Stomach (tissue), 8 donors: ENCODE measurements at regions not wholly inside any gene's neighbourhood (a gene's known extent, or its start where the extent isn't known, plus 50 kb on each side); places are given as distances from the start of the nearest gene placed in this dataset.

Source experiments
- DNase-seq, 2 donors: peaks; one replicate each; pipeline versions ENCODE4 v3.0.0 to v3.0.0-alpha.2; 2013 to 2019
- H3K27ac ChIP-seq, 5 donors: fragments of 200-600 bp in 4 of 5; sonication (generic) in 4 of 5; one replicate each; pipeline ENCODE4 v1.5.1; 2013 to 2019; ENCODE audit warnings: mild to moderate bottlenecking in 1 of 5, moderate library complexity in 1 of 5
- H3K27me3 ChIP-seq, 3 donors: fragments of 200-600 bp; sonication (generic); one replicate each; pipeline ENCODE4 v1.5.1; 2017 to 2019; ENCODE audit warnings: mixed run types in 1 of 3
- H3K36me3 ChIP-seq, 4 donors: fragments of 200-600 bp; sonication (generic); 1 replicate in 3 of 4; 2 replicates in 1 of 4; pipeline ENCODE4 v1.5.1; 2016 to 2019
- H3K4me1 ChIP-seq, 4 donors: fragments of 200-600 bp; sonication (generic); one replicate each; pipeline ENCODE4 v1.5.1; 2016 to 2019
- H3K4me3 ChIP-seq, 4 donors: fragments of 200-600 bp; sonication (generic) in 3 of 4; one replicate each; pipeline ENCODE4 v1.5.1; 2016 to 2019; ENCODE audit warnings: mild to moderate bottlenecking in 1 of 4
- H3K9me3 ChIP-seq, 4 donors: fragments of 200-600 bp; sonication (generic); one replicate each; pipeline ENCODE4 v1.5.1; 2016 to 2019
- EP300 ChIP-seq: sonication (generic); formaldehyde crosslinking; IDR thresholded peaks from one replicate; pipeline ENCODE4 v1.6.1; 2017; ENCODE audit warnings: antibody characterized with exemption
- POLR2A ChIP-seq, 4 donors: fragments of 450-650 bp; IDR thresholded peaks; one replicate each; pipeline ENCODE4 v1.6.1; 2016; ENCODE audit warnings: antibody characterized with exemption in 4 of 4, control low read depth in 2 of 4, mild to moderate bottlenecking in 1 of 4, moderate library complexity in 1 of 4
- POLR2AphosphoS5 ChIP-seq, 3 donors: sonication (generic); formaldehyde crosslinking; IDR thresholded peaks; one replicate each; pipeline ENCODE4 v1.6.1; 2016; ENCODE audit warnings: antibody characterized with exemption in 3 of 3
- WGBS, 5 donors: extraction: QIAGEN DNeasy Blood & Tissue Kit in 3 of 5; methylation state at CpG; one replicate each; pipeline versions ENCODE4 v1.1.5 to v1.1.7; 2013 to 2018; 5-methylcytosine and 5-hydroxymethylcytosine counted together
- intact Hi-C: fragments of 100-400 bp; cut with DNase I; formaldehyde crosslinking; loops from one replicate; pipeline ENCODE4 v1.15.1; 2023; ENCODE audit warnings: low total_unique reads
- TF ChIP-seq, protein P1 (sequence below), 7 experiments: fragments of 450-650 bp in 4 of 7; fragments of 200-600 bp in 3 of 7; sonication (generic) in 3 of 7; IDR thresholded peaks; one replicate each; pipeline ENCODE4 v1.5.1; 2016 to 2019; ENCODE audit warnings: antibody characterized with exemption in 7 of 7, control low read depth in 2 of 7, mild to moderate bottlenecking in 1 of 7
- donor health status: healthy with polysubstance abuse.
- donor health status: Bipolar disorder and iron deficiency.
- donor health status: healthy.

DNA sequence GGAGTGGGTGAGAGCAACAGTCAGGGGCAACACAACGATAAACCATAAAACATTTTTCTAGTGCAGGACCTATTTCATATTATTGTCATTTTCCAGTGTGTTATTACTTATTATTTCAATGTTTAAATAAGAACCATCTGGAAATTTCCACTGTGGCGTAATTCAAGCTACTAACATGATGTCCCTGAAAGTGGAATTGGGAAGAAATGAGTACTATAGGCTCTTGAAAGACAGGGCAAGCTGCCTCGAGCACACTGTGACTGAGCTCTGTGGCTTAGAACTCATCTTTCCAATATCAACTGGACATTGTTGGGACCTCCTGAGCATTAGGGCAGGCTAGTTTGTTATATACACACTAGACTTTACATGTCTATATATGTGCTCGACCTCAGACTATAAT, 182.9 kb upstream of the RIOK2 start:
- no peaks in the 10 kb centered on the region for H3K36me3 ChIP-seq
- no peaks in the 10 kb centered on the region for H3K4me1 ChIP-seq
- no peak overlapping the region for H3K27ac ChIP-seq
- TF ChIP-seq POLR2AphosphoS5 (IDR thresholded peaks at IDR 0.05) (no peak), EP300 (no peak), POLR2A (IDR thresholded peaks at IDR 0.05) (no peak)
- TF ChIP-seq, protein P1, sequence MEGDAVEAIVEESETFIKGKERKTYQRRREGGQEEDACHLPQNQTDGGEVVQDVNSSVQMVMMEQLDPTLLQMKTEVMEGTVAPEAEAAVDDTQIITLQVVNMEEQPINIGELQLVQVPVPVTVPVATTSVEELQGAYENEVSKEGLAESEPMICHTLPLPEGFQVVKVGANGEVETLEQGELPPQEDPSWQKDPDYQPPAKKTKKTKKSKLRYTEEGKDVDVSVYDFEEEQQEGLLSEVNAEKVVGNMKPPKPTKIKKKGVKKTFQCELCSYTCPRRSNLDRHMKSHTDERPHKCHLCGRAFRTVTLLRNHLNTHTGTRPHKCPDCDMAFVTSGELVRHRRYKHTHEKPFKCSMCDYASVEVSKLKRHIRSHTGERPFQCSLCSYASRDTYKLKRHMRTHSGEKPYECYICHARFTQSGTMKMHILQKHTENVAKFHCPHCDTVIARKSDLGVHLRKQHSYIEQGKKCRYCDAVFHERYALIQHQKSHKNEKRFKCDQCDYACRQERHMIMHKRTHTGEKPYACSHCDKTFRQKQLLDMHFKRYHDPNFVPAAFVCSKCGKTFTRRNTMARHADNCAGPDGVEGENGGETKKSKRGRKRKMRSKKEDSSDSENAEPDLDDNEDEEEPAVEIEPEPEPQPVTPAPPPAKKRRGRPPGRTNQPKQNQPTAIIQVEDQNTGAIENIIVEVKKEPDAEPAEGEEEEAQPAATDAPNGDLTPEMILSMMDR (IDR thresholded peaks at IDR 0.05), result no peak
- H3K4me3 ChIP-seq, result no peak overlapping the region
- WGBS, 5 donors, result 62 to 85% (median 81%) methylated on average over 4 of the region's 4 CpGs
- H3K9me3 ChIP-seq, result peaks cover 0 to 5% (median 2%) of the 10 kb centered on the region in 4 donors
- intact Hi-C loops, result no loop called here
- H3K27me3 ChIP-seq, result no peaks in the 10 kb centered on the region
- DNase-seq, result no peak

DNA sequence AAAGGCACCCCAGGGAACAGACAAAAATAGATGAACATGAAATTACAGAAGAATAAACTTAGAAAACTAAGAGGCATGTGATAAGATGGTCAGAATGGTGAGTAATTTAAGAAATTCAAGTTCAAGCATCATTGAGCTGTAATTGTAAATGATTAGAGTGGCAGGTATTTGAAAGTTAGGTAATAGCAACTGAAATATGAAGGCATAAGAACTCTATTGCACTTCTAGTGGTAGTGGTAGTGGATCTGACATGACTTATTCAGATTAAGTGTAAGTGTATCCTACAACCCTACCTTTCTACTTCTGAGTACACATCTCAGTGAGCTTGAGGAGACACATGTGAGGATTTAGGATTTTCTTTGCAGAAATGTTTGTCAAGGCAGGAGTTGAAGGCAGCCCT, 192.9 kb upstream of the RIOK2 start:
- Histone ChIP-seq H3K27me3 (no peaks in the 10 kb centered on the region), H3K27ac (no peak overlapping the region), H3K36me3 (no peaks in the 10 kb centered on the region), H3K9me3 (peaks cover 0 to 4% (median 0%) of the 10 kb centered on the region in 4 donors), H3K4me3 (no peak overlapping the region), H3K4me1 (no peaks in the 10 kb centered on the region)
- TF ChIP-seq POLR2AphosphoS5 (IDR thresholded peaks at IDR 0.05), result no peak
- no peak for TF ChIP-seq EP300
- no peak for TF ChIP-seq POLR2A (IDR thresholded peaks at IDR 0.05)
- TF ChIP-seq, protein P1 (IDR thresholded peaks at IDR 0.05), result no peak
- DNase-seq, result no peak
- intact Hi-C loops, result no loop called here

DNA sequence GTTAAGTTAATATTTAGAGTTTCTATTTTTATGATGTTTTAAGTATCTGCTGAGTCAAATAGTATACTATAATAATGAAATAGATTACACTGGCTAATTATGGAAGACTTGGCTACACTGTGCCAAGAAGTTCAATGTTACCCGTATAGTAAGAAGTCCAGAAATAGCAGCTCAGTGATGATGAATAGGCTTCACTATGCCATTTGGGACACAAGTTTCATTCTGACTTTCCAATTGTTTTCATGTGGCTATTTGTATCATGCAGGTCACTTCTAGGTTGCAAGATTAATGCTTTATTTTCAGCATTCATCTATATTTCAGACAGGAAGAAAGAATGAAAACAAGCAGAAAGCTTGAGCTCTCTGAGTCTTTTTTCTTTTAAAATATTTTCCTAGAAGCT, 194.5 kb upstream of the RIOK2 start:
- Histone ChIP-seq H3K36me3 (no peaks in the 10 kb centered on the region), H3K27ac (no peak overlapping the region), H3K4me1 (no peaks in the 10 kb centered on the region), H3K27me3 (no peaks in the 10 kb centered on the region), H3K4me3 (no peak overlapping the region), H3K9me3 (peaks cover 0 to 4% (median 0%) of the 10 kb centered on the region in 4 donors)
- 59 to 73% (median 60%) methylated on average over 1 of the region's 1 CpG for WGBS, 5 donors
- DNase-seq, result no peak
- intact Hi-C loops, result no loop called here
- TF ChIP-seq POLR2AphosphoS5 (IDR thresholded peaks at IDR 0.05), result no peak
- TF ChIP-seq, protein P1 (IDR thresholded peaks at IDR 0.05), result no peak
- no peak for TF ChIP-seq POLR2A (IDR thresholded peaks at IDR 0.05)
- no peak for TF ChIP-seq EP300

- no peak for TF ChIP-seq POLR2A (IDR thresholded peaks at IDR 0.05)
- TF ChIP-seq POLR2AphosphoS5 (IDR thresholded peaks at IDR 0.05), result no peak
- TF ChIP-seq EP300, result no peak
- TF ChIP-seq, protein P1 (IDR thresholded peaks at IDR 0.05), result no peak
Observed at GRCh38 chr5:97383996-97384395, 200.9 kb upstream of the RIOK2 start.

More at GRCh38 chr5:97383996-97384395, 200.9 kb upstream of the RIOK2 start:
- H3K27me3 ChIP-seq, result no peaks in the 10 kb centered on the region
- no peaks in the 10 kb centered on the region for H3K4me1 ChIP-seq
- no peak for DNase-seq
- H3K4me3 ChIP-seq, result no peak overlapping the region
- H3K27ac ChIP-seq, result no peak overlapping the region
- H3K9me3 ChIP-seq, result no peaks in the 10 kb centered on the region
- intact Hi-C loops, result no loop called here
- H3K36me3 ChIP-seq, result no peaks in the 10 kb centered on the region
- 86 to 100% (median 95%) methylated on average over 1 of the region's 1 CpG for WGBS, 5 donors
